ENCODE measurements at regions not wholly inside any gene's neighbourhood (a gene's known extent, or its start where the extent isn't known, plus 50 kb on each side); places are given as distances from the start of the nearest gene placed in this dataset.

- TF ChIP-seq RAD21 (IDR thresholded peaks at IDR 0.05; ENCODE audit: low read depth) (no peak), EGR1 (IDR thresholded peaks at IDR 0.05) (no peak), ZBTB7A (IDR thresholded peaks at IDR 0.05; ENCODE audit: low read depth) (no peak), EP300 (IDR thresholded peaks at IDR 0.05; ENCODE audit: borderline replicate concordance) (no peak), FOXM1 (IDR thresholded peaks at IDR 0.05; ENCODE audit: borderline replicate concordance, low read depth) (no peak)
Observed at GRCh38 chr16:61150351-61150750, 885.9 kb downstream of the CDH8 start.

GRCh38 chr16:61149709-61150108 lies 886.5 kb downstream of the CDH8 start:
- TF ChIP-seq ZBTB7A (IDR thresholded peaks at IDR 0.05; ENCODE audit: low read depth) = no peak
- no peak for TF ChIP-seq MAX (IDR thresholded peaks at IDR 0.05)
- TF ChIP-seq YY1 (IDR thresholded peaks at IDR 0.05; ENCODE audit: low read depth) = no peak
- TF ChIP-seq REST (IDR thresholded peaks at IDR 0.05; ENCODE audit: low read depth) = no peak
- no peak for TF ChIP-seq FOXM1 (IDR thresholded peaks at IDR 0.05; ENCODE audit: borderline replicate concordance, low read depth)

GRCh38 chr16:61148930-61149329 lies 887.3 kb downstream of the CDH8 start:
- TF ChIP-seq TEAD4 (IDR thresholded peaks at IDR 0.05) (no peak), USF1 (IDR thresholded peaks at IDR 0.05) (no peak), TCF12 (IDR thresholded peaks at IDR 0.05; ENCODE audit: low read depth) (no peak), YY1 (IDR thresholded peaks at IDR 0.05; ENCODE audit: low read depth) (no peak), EGR1 (IDR thresholded peaks at IDR 0.05) (no peak), MAX (IDR thresholded peaks at IDR 0.05) (no peak), CREB1 (IDR thresholded peaks at IDR 0.05; ENCODE audit: low read depth) (no peak), NFIC (IDR thresholded peaks at IDR 0.05) (no peak), REST (IDR thresholded peaks at IDR 0.05; ENCODE audit: low read depth) (no peak), CEBPB (IDR thresholded peaks at IDR 0.05) (no peak), FOXM1 (IDR thresholded peaks at IDR 0.05; ENCODE audit: borderline replicate concordance, low read depth) (no peak), TAF1 (IDR thresholded peaks at IDR 0.05; ENCODE audit: low read depth) (no peak), EP300 (IDR thresholded peaks at IDR 0.05; ENCODE audit: borderline replicate concordance) (no peak), RAD21 (IDR thresholded peaks at IDR 0.05; ENCODE audit: low read depth) (no peak), ZBTB7A (IDR thresholded peaks at IDR 0.05; ENCODE audit: low read depth) (no peak)

- TF ChIP-seq YY1 (IDR thresholded peaks at IDR 0.05; ENCODE audit: low read depth) = no peak
Observed at GRCh38 chr16:61146429-61146828, 889.8 kb downstream of the CDH8 start.

GRCh38 chr16:61131447-61131846 lies 904.8 kb downstream of the CDH8 start:
- no peak for TF ChIP-seq NFIC (IDR thresholded peaks at IDR 0.05)
- TF ChIP-seq YY1 (IDR thresholded peaks at IDR 0.05; ENCODE audit: low read depth) = no peak
- TF ChIP-seq TAF1 (IDR thresholded peaks at IDR 0.05; ENCODE audit: low read depth) = no peak
- TF ChIP-seq TCF12 (IDR thresholded peaks at IDR 0.05; ENCODE audit: low read depth) = no peak
- TF ChIP-seq EGR1 (IDR thresholded peaks at IDR 0.05) = no peak
- no peak for TF ChIP-seq EP300 (IDR thresholded peaks at IDR 0.05; ENCODE audit: borderline replicate concordance)
- no peak for TF ChIP-seq CEBPB (IDR thresholded peaks at IDR 0.05)
- no peak for TF ChIP-seq CREB1 (IDR thresholded peaks at IDR 0.05; ENCODE audit: low read depth)
- TF ChIP-seq RAD21 (IDR thresholded peaks at IDR 0.05; ENCODE audit: low read depth) = no peak
- no peak for TF ChIP-seq TEAD4 (IDR thresholded peaks at IDR 0.05)
- TF ChIP-seq USF1 (IDR thresholded peaks at IDR 0.05) = no peak
- no peak for TF ChIP-seq MAX (IDR thresholded peaks at IDR 0.05)
- TF ChIP-seq FOXM1 (IDR thresholded peaks at IDR 0.05; ENCODE audit: borderline replicate concordance, low read depth) = no peak
- TF ChIP-seq ZBTB7A (IDR thresholded peaks at IDR 0.05; ENCODE audit: low read depth) = no peak
- no peak for TF ChIP-seq REST (IDR thresholded peaks at IDR 0.05; ENCODE audit: low read depth)
